Prostate gland (tissue), 2 donors: ENCODE measurements at regions not wholly inside any gene's neighbourhood (a gene's known extent, or its start where the extent isn't known, plus 50 kb on each side); places are given as distances from the start of the nearest gene placed in this dataset.

Experiments used
- CTCF ChIP-seq, 4 experiments: fragments of 200-600 bp in 2 of 4; fragments of 450-650 bp in 2 of 4; sonication (generic) in 2 of 4; IDR thresholded peaks; 1 replicate in 3 of 4; 2 replicates in 1 of 4; pipeline ENCODE4 v1.5.1; 2016 to 2019; ENCODE audit warnings: antibody characterized with exemption in 4 of 4, mild to moderate bottlenecking in 2 of 4, moderate library complexity in 2 of 4
- POLR2AphosphoS5 ChIP-seq: sonication (generic); formaldehyde crosslinking; IDR thresholded peaks from one replicate; pipeline ENCODE4 v1.6.1; 2017; ENCODE audit warnings: antibody characterized with exemption

- TF ChIP-seq CTCF (IDR thresholded peaks at IDR 0.05) (no peak), POLR2AphosphoS5 (no peak)
Measured at GRCh38 chr16:73186752-73187601, 139.0 kb upstream of the ZFHX3 start.
